Spleen (tissue), 11 donors: ENCODE measurements at regions not wholly inside any gene's neighbourhood (a gene's known extent, or its start where the extent isn't known, plus 50 kb on each side); places are given as distances from the start of the nearest gene placed in this dataset.

Experiments used
- DNase-seq: peaks from one replicate; pipeline ENCODE4 v3.0.0-alpha.2; 2020
- H3K27ac ChIP-seq, 8 donors: fragments of 200-600 bp; sonication (generic) in 7 of 8; 1 replicate in 4 of 8; 2 replicates in 4 of 8; pipeline versions ENCODE4 v1.5.0 to v1.8.0; 2016 to 2021; ENCODE audit warnings: inconsistent platforms in 4 of 8, mild to moderate bottlenecking in 4 of 8, moderate library complexity in 1 of 8
- H3K27me3 ChIP-seq, 7 donors: fragments of 200-600 bp; sonication (generic) in 6 of 7; replicated peaks in 1 of 7; 1 replicate in 4 of 7; 2 replicates in 3 of 7; pipeline versions ENCODE4 v1.5.0 to v1.8.0; 2016 to 2021; ENCODE audit warnings: inconsistent platforms in 3 of 7, mild to moderate bottlenecking in 1 of 7
- H3K36me3 ChIP-seq, 6 donors: fragments of 200-600 bp; sonication (generic) in 5 of 6; 1 replicate in 4 of 6; 2 replicates in 2 of 6; pipeline versions ENCODE4 v1.5.0 to v1.8.0; 2016 to 2021; ENCODE audit warnings: inconsistent platforms in 2 of 6
- H3K4me1 ChIP-seq, 6 donors: fragments of 200-600 bp; sonication (generic) in 5 of 6; 1 replicate in 3 of 6; 2 replicates in 3 of 6; pipeline versions ENCODE4 v1.5.0 to v1.8.0; 2016 to 2021; ENCODE audit warnings: inconsistent platforms in 3 of 6
- H3K4me3 ChIP-seq, 8 donors: fragments of 200-600 bp; sonication (generic) in 7 of 8; 1 replicate in 4 of 8; 2 replicates in 4 of 8; pipeline versions ENCODE4 v1.5.0 to v1.8.0; 2016 to 2021; ENCODE audit warnings: inconsistent platforms in 4 of 8, mild to moderate bottlenecking in 4 of 8, moderate library complexity in 2 of 8
- H3K9me3 ChIP-seq, 8 donors: fragments of 200-600 bp; sonication (generic) in 7 of 8; 1 replicate in 4 of 8; 2 replicates in 4 of 8; pipeline versions ENCODE4 v1.5.0 to v1.8.0; 2016 to 2021; ENCODE audit warnings: inconsistent platforms in 4 of 8
- POLR2A ChIP-seq, 3 donors: fragments of 450-650 bp; IDR thresholded peaks; one replicate each; pipeline ENCODE4 v1.5.1; 2017; ENCODE audit warnings: antibody characterized with exemption in 3 of 3, mild to moderate bottlenecking in 1 of 3
- POLR2AphosphoS5 ChIP-seq, 3 donors: sonication (generic); formaldehyde crosslinking; IDR thresholded peaks; one replicate each; pipeline ENCODE4 v1.5.1; 2017; ENCODE audit warnings: antibody characterized with exemption in 3 of 3
- WGBS, 5 donors: extraction: QIAGEN DNeasy Blood & Tissue Kit in 3 of 5; methylation state at CpG; one replicate each; pipeline versions ENCODE4 v1.1.5 to v1.1.7; 2013 to 2018; 5-methylcytosine and 5-hydroxymethylcytosine counted together
- intact Hi-C: fragments of 100-400 bp; cut with DNase I; formaldehyde crosslinking; loops from one replicate; pipeline ENCODE4 v1.15.0; 2023; ENCODE audit warnings: low total_unique reads
- TF ChIP-seq, protein P1 (sequence below), 11 experiments: fragments of 200-600 bp in 7 of 11; fragments of 450-650 bp in 4 of 11; sonication (generic) in 4 of 11; IDR thresholded peaks in 8 of 11; conservative IDR thresholded peaks in 3 of 11; 1 replicate in 7 of 11; 2 replicates in 4 of 11; pipeline versions ENCODE4 v1.4.0 to v1.8.0; 2016 to 2021; ENCODE audit warnings: antibody characterized with exemption in 11 of 11, inconsistent platforms in 4 of 11, mild to moderate bottlenecking in 1 of 11
- donor health status: healthy with polysubstance abuse.
- donor health status: DM: no; HTN: no; CAD: no; lungs with moderate emphysema.
- donor health status: DM: no; HTN: no; CAD: no.
- donor health status: Bipolar disorder and iron deficiency.
- donor health status: healthy.
- donor health status: DM: no; HTN: no; CAD: no.
- donor health status: DM: yes; HTN: yes; CAD: no.

DNA sequence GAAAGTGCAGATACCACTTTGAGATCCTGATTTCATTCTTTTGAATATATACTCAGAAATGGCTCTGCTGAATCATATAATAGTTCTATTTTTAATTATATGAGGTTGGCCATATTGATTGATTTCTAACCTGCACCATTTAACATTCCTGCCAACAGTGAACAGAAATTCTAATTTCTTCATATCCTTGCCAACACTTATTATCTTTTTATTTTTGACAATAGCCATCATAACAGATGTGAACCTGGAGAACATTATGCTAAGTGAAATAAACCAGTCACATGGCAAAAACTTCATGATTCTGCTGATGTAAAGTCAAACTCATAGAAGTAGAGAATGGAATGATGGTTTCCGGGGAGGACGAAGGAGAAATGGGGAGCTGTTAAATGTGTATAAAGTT is 344.5 kb upstream of the CYRIA start:
- Histone ChIP-seq H3K36me3 (no peaks in the 10 kb centered on the region), H3K4me1 (no peaks in the 10 kb centered on the region), H3K9me3 (peaks cover 0 to 6% (median 0%) of the 10 kb centered on the region in 8 donors), H3K27me3 (no peaks in the 10 kb centered on the region), H3K27ac (no peak overlapping the region), H3K4me3 (no peak overlapping the region)
- TF ChIP-seq POLR2A (IDR thresholded peaks at IDR 0.05) (no peak), POLR2AphosphoS5 (IDR thresholded peaks at IDR 0.05) (no peak)
- TF ChIP-seq, protein P1, sequence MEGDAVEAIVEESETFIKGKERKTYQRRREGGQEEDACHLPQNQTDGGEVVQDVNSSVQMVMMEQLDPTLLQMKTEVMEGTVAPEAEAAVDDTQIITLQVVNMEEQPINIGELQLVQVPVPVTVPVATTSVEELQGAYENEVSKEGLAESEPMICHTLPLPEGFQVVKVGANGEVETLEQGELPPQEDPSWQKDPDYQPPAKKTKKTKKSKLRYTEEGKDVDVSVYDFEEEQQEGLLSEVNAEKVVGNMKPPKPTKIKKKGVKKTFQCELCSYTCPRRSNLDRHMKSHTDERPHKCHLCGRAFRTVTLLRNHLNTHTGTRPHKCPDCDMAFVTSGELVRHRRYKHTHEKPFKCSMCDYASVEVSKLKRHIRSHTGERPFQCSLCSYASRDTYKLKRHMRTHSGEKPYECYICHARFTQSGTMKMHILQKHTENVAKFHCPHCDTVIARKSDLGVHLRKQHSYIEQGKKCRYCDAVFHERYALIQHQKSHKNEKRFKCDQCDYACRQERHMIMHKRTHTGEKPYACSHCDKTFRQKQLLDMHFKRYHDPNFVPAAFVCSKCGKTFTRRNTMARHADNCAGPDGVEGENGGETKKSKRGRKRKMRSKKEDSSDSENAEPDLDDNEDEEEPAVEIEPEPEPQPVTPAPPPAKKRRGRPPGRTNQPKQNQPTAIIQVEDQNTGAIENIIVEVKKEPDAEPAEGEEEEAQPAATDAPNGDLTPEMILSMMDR (IDR thresholded peaks at IDR 0.05 in 8 of 11, conservative IDR thresholded peaks at IDR 0.05 in 3 of 11) = no peak
- 90 to 97% (median 94%) methylated on average over 2 of the region's 2 CpGs for WGBS, 5 donors
- no peak for DNase-seq
- intact Hi-C loops = no loop called here

DNA sequence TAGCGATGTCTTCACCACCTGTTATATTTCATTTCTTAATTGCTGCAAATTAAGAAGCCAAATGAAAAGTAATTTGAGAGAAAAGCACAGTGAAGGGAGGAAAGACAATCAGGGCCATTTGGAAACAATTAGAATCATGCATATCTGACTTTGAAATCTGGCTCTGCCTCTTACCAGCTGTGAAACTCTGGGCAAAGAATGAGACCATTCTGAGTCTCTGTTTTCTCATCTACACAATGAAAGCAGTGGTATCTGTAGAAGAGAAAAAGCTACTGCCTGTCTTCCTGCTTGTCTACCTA is 334.5 kb upstream of the CYRIA start:
- H3K36me3 ChIP-seq = no peaks in the 10 kb centered on the region
- no peak for DNase-seq
- no peaks in the 10 kb centered on the region for H3K4me1 ChIP-seq
- 85 to 95% (median 87%) methylated on average over 1 of the region's 1 CpG for WGBS, 5 donors
- no peak overlapping the region for H3K27ac ChIP-seq
- no peak overlapping the region for H3K4me3 ChIP-seq
- no peaks in the 10 kb centered on the region for H3K27me3 ChIP-seq
- intact Hi-C loops = no loop called here
- H3K9me3 ChIP-seq = peaks cover 4 to 37% (median 28%) of the 10 kb centered on the region in 8 donors
- TF ChIP-seq POLR2A (IDR thresholded peaks at IDR 0.05) (no peak), POLR2AphosphoS5 (IDR thresholded peaks at IDR 0.05) (no peak)
- TF ChIP-seq, protein P1 (IDR thresholded peaks at IDR 0.05 in 8 of 11, conservative IDR thresholded peaks at IDR 0.05 in 3 of 11) = no peak

DNA sequence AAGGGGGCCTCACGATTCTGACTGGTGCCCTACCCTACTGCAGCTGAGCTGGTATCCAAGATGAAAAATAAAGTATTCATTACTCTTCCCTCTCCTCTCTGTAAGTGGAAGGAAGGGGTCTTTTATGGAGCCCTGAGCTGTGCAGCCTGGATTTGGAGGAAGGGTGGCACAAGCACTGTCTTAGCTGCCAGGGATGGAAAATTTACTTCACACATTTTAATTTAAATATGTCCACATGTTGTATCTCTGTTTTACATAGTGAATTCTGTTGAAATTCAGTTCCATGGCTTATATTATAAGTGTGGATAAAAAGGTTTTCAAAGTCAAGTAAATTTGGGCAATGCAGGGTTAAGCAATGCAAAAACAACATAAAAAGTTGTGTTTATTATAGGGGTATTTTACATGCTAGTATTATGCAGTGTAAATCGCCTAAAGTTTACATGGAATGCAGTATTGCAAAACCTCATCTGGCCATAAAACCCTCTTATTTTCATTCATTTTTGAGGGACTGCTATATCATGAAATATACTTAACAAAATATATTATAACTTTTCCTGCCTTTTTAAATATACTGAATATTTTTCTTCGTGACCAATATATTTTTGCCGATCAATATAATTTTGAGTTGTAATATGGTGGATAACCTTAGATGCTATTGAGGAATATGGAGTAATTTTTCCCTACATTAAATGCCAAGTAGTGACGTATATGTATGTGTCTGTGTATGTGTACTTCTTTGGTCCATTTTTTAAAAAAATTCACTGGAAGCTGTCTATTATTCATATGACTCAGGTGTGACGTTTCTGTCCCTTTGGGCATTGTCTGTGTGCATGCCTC is 333.9 kb upstream of the CYRIA start:
- H3K27ac ChIP-seq = no peak overlapping the region
- no peaks in the 10 kb centered on the region for H3K27me3 ChIP-seq
- H3K4me3 ChIP-seq = no peak overlapping the region
- intact Hi-C loops = no loop called here
- 84 to 92% (median 87%) methylated on average over 6 of the region's 6 CpGs for WGBS, 5 donors
- H3K4me1 ChIP-seq = no peaks in the 10 kb centered on the region
- no peak for DNase-seq
- no peaks in the 10 kb centered on the region for H3K36me3 ChIP-seq
- H3K9me3 ChIP-seq = peaks cover 4 to 42% (median 34%) of the 10 kb centered on the region in 8 donors
- TF ChIP-seq, protein P1 (IDR thresholded peaks at IDR 0.05 in 8 of 11, conservative IDR thresholded peaks at IDR 0.05 in 3 of 11) = no peak
- TF ChIP-seq POLR2A (IDR thresholded peaks at IDR 0.05) (no peak), POLR2AphosphoS5 (IDR thresholded peaks at IDR 0.05) (no peak)

DNA sequence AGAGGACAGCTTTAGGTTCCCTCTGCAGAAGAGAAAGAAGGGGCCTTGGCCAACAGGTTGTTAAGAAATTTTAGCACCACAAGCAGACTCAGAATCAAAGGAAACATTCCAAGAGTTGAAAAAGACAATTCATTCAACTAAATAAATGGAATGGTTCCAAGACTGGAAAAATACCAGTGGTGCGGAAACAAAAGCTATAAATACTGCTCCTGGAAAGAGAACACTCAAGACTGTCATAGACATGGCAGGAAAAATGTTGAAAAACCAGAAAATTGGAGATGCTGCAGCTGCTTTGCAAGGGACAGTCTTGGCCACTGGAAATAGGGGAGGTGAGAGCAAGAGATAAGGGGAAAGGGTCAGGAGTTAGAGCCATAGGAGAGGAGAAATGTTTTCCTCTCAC is 312.7 kb upstream of the CYRIA start:
- H3K4me1 ChIP-seq = no peaks in the 10 kb centered on the region
- H3K27ac ChIP-seq = no peak overlapping the region
- TF ChIP-seq, protein P1 (IDR thresholded peaks at IDR 0.05 in 8 of 11, conservative IDR thresholded peaks at IDR 0.05 in 3 of 11) = no peak
- no peak for TF ChIP-seq POLR2AphosphoS5 (IDR thresholded peaks at IDR 0.05)
- no peak for TF ChIP-seq POLR2A (IDR thresholded peaks at IDR 0.05)
- H3K36me3 ChIP-seq = no peaks in the 10 kb centered on the region
- intact Hi-C loops = no loop called here
- 49 to 80% (median 68%) methylated on average over 1 of the region's 1 CpG for WGBS, 5 donors
- H3K9me3 ChIP-seq = peaks cover 0 to 3% (median 0%) of the 10 kb centered on the region in 8 donors
- DNase-seq = no peak
- no peaks in the 10 kb centered on the region for H3K27me3 ChIP-seq
- no peak overlapping the region for H3K4me3 ChIP-seq
